Activated CD8-positive, alpha-beta T cell treated with anti-CD3 and anti-CD28 coated beads, Interleukin-2, amount 10 ng/mL, durations not matched to agents 7 days and 5 days (primary cell): ENCODE measurements at regions not wholly inside any gene's neighbourhood (a gene's known extent, or its start where the extent isn't known, plus 50 kb on each side); places are given as distances from the start of the nearest gene placed in this dataset.
"Not testable (repeated sequence)": the region's sequence is repeated elsewhere in the genome, so short reads cannot be mapped to it uniquely, and the experiment has no call there.

ENCODE experiments used
- ATAC-seq: fragments of 150-1000 bp; cut with Tn5 transposase; one replicate; pipeline ENCODE4 v1.10.0; 2021; ENCODE audit warnings: moderate library complexity
- CTCF ChIA-PET: fragments of 350-600 bp; sonication (Branson Sonifier 250); formaldehyde crosslinking; loops from one replicate; lab custom pipeline; 2021; ENCODE audit warnings: antibody characterized with exemption; lab: Charles Lee
- POLR2A ChIA-PET: fragments of 350-600 bp; sonication (Branson Sonifier 250); formaldehyde crosslinking; loops from one replicate; lab custom pipeline; 2021; ENCODE audit warnings: antibody characterized with exemption; lab: Charles Lee
- DNase-seq: peaks from one replicate; pipeline ENCODE4 v3.0.0-alpha.2; 2020
- H3K27ac Mint-ChIP-seq: one replicate; pipeline ENCODE4 v1.8.0; 2021; ENCODE audit warnings: mild to moderate bottlenecking, mixed read lengths
- H3K27me3 Mint-ChIP-seq: one replicate; pipeline ENCODE4 v1.8.0; 2021; ENCODE audit warnings: low read depth, mixed read lengths
- H3K36me3 Mint-ChIP-seq: one replicate; pipeline ENCODE4 v1.8.0; 2021; ENCODE audit warnings: low read depth, mixed read lengths
- H3K4me1 Mint-ChIP-seq: one replicate; pipeline ENCODE4 v1.8.0; 2021; ENCODE audit warnings: low read depth, mixed read lengths
- H3K4me3 Mint-ChIP-seq: one replicate; pipeline ENCODE4 v1.8.0; 2021; ENCODE audit warnings: mild to moderate bottlenecking, mixed read lengths
- H3K9me3 Mint-ChIP-seq: one replicate; pipeline ENCODE4 v1.8.0; 2022; ENCODE audit warnings: mixed read lengths; ENCODE audit not compliant: insufficient read depth

GRCh38 chr10:9024210-9024609, 969.7 kb downstream of the GATA3 start:
- Mint-ChIP-seq H3K36me3 (no peaks in the 10 kb centered on the region), H3K4me1 (peaks cover 9% of the 10 kb centered on the region), H3K27me3 (no peaks in the 10 kb centered on the region), H3K27ac (no peak overlapping the region), H3K9me3 (peaks cover 5% of the 10 kb centered on the region), H3K4me3 (no peak overlapping the region)
- POLR2A ChIA-PET = no interaction called here
- ATAC-seq (no peak), DNase-seq (no peak)
- CTCF ChIA-PET = no interaction called here

DNA sequence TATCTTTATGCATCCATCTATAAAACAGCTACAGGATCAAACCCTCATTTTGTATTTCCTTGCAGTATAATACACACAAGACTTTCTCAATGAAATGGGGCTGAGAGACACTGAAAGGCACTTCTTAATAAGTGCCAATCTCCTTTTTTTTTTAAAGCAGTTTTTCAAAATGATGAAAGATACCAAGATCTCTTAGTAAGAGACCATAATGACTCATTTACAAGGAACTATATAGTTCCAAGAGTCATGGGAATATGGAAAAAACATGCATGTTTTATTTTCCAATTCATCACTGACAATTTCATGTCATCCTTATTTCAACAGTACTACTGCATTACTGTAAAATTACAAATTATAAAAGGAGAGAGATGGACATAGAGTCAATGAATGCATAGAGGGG, 973.7 kb downstream of the GATA3 start:
- ChIA-PET CTCF (no interaction called here), POLR2A (no interaction called here)
- Mint-ChIP-seq H3K27ac (no peak overlapping the region), H3K4me3 (no peak overlapping the region), H3K27me3 (no peaks in the 10 kb centered on the region), H3K36me3 (no peaks in the 10 kb centered on the region), H3K9me3 (peaks cover 5% of the 10 kb centered on the region), H3K4me1 (peaks cover 7% of the 10 kb centered on the region)
- no peak for DNase-seq
- ATAC-seq = no peak

DNA sequence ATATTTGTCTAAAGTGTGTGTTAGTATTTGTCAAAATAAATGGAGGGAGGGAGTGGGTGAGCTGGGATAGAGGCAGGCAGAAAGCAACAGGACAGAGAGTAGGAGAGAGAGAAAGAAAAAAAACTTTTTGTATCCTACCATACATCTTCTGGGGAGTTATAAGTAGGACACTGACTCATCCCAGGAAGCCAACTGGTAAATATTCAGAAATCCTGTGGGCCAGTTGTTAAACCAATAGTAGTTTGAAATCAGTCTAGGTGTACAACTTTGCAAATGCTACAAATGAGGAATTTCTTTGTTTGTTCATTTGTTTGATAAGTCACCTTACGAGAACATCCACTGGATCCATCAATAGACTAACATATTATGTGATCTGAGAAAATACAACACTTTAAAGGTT, 980.9 kb downstream of the GATA3 start:
- H3K36me3 Mint-ChIP-seq = no peaks in the 10 kb centered on the region
- H3K27ac Mint-ChIP-seq = no peak overlapping the region
- no peaks in the 10 kb centered on the region for H3K27me3 Mint-ChIP-seq
- no peak for ATAC-seq
- no peak for DNase-seq
- H3K4me1 Mint-ChIP-seq = no peaks in the 10 kb centered on the region
- peaks cover 11% of the 10 kb centered on the region for H3K9me3 Mint-ChIP-seq
- ChIA-PET CTCF (no interaction called here), POLR2A (no interaction called here)
- no peak overlapping the region for H3K4me3 Mint-ChIP-seq

- Mint-ChIP-seq H3K27me3 (no peaks in the 10 kb centered on the region), H3K9me3 (peaks cover 11% of the 10 kb centered on the region), H3K4me1 (no peaks in the 10 kb centered on the region), H3K36me3 (no peaks in the 10 kb centered on the region), H3K27ac (no peak overlapping the region), H3K4me3 (no peak overlapping the region)
- ATAC-seq = no peak
- ChIA-PET POLR2A (no interaction called here), CTCF (interaction anchor here (1.2 kb wide), 1 partner anchor 10 kb away, joined by 3 read pairs; no protein-coding TSS in a partner anchor)
- DNase-seq = no peak
These were observed 982.3 kb downstream of the GATA3 start for GRCh38 chr10:9036711-9037204.

GRCh38 chr10:9038146-9038714, 983.7 kb downstream of the GATA3 start:
- DNase-seq (no peak), ATAC-seq (no peak)
- Mint-ChIP-seq H3K27ac (no peak overlapping the region), H3K9me3 (peaks cover 11% of the 10 kb centered on the region), H3K4me1 (no peaks in the 10 kb centered on the region), H3K4me3 (no peak overlapping the region), H3K27me3 (no peaks in the 10 kb centered on the region), H3K36me3 (no peaks in the 10 kb centered on the region)
- ChIA-PET CTCF (no interaction called here), POLR2A (no interaction called here)

GRCh38 chr10:9043466-9043865, 989.0 kb downstream of the GATA3 start:
- ChIA-PET CTCF (no interaction called here), POLR2A (no interaction called here)
- Mint-ChIP-seq H3K27ac (no peak overlapping the region), H3K4me3 (no peak overlapping the region), H3K36me3 (peaks cover 4% of the 10 kb centered on the region), H3K4me1 (no peaks in the 10 kb centered on the region), H3K9me3 (peaks cover 6% of the 10 kb centered on the region), H3K27me3 (no peaks in the 10 kb centered on the region)
- DNase-seq (no peak), ATAC-seq (no peak)

DNA sequence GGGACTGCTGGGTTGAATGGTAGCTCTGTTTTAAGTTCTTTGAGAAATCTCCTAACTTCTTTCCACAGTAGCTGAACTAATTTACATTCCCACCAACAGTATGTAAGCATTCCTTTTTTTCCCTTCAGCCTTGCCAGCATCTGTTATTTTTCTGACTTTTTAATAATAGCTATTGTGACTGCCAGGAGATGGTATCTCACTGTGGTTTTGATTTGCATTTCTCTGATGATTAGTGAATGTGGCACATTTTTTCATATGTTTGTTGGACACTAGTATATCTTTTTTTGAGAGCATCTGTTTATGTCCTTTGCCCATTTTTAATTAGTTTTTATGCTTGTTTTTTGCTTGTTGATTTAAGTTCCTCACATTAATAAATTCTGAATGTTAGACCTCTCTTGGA, 990.8 kb downstream of the GATA3 start:
- no peak for DNase-seq
- peaks cover 6% of the 10 kb centered on the region for H3K9me3 Mint-ChIP-seq
- no peak for ATAC-seq
- H3K4me1 Mint-ChIP-seq = no peaks in the 10 kb centered on the region
- H3K27ac Mint-ChIP-seq = no peak overlapping the region
- CTCF ChIA-PET = no interaction called here
- H3K4me3 Mint-ChIP-seq = no peak overlapping the region
- H3K36me3 Mint-ChIP-seq = peaks cover 4% of the 10 kb centered on the region
- no peaks in the 10 kb centered on the region for H3K27me3 Mint-ChIP-seq
- POLR2A ChIA-PET = no interaction called here

GRCh38 chr10:9051328-9051974, 997.0 kb downstream of the GATA3 start:
- DNase-seq = no peak
- ATAC-seq = no peak
- H3K27me3 Mint-ChIP-seq = no peaks in the 10 kb centered on the region
- H3K36me3 Mint-ChIP-seq = peaks cover 14% of the 10 kb centered on the region
- H3K9me3 Mint-ChIP-seq = peaks cover 17% of the 10 kb centered on the region
- CTCF ChIA-PET = no interaction called here
- H3K4me3 Mint-ChIP-seq = no peak overlapping the region
- H3K4me1 Mint-ChIP-seq = peaks cover 21% of the 10 kb centered on the region
- POLR2A ChIA-PET = no interaction called here
- H3K27ac Mint-ChIP-seq = peak overlapping the region; percentile 35

DNA sequence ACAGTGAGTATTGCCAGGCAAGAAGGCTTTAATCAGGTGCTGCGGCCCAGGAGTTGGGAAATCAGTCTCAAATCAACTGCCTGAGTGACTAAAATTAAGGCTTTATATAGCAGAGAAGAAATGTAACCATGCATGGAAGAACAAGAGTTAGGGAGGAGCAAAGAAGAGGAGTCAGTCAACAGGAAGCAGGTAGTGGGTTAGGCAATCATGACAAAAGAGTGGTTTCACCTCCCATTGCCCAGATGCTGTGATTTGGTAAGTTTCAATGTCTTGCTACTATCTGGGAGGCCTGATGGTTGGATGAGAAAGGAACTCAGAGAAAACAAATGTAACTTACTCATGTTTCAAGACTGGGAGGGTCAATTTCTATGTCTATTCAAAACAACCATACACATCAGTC, 998.3 kb downstream of the GATA3 start:
- no peak overlapping the region for H3K27ac Mint-ChIP-seq
- no peaks in the 10 kb centered on the region for H3K27me3 Mint-ChIP-seq
- CTCF ChIA-PET = no interaction called here
- H3K36me3 Mint-ChIP-seq = peaks cover 14% of the 10 kb centered on the region
- POLR2A ChIA-PET = no interaction called here
- H3K4me1 Mint-ChIP-seq = peaks cover 21% of the 10 kb centered on the region
- DNase-seq (no peak), ATAC-seq (peak; percentile 33)
- peaks cover 21% of the 10 kb centered on the region for H3K9me3 Mint-ChIP-seq
- H3K4me3 Mint-ChIP-seq = no peak overlapping the region

DNA sequence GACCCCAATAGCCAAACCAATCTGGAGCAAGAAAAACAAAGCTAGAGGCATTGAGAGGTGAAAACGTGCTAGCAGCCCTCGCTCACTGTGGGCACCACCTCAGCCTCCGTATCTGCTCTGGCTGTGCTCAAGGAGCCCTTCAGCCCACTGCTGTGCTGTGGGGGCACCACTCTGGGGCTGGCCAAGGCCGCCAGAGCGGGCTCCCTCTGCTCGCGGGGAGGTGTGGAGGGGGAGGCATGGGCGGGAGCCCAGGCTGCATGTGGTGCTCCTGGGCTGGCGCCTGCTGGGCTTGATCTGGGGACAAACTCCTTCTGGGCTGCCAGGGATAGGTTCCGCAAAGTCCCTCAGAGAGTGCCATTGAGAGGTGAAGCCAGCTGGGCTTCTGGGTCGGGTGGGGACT, 1002.0 kb downstream of the GATA3 start:
- H3K9me3 Mint-ChIP-seq = peaks cover 21% of the 10 kb centered on the region
- peaks cover 30% of the 10 kb centered on the region for H3K4me1 Mint-ChIP-seq
- H3K27ac Mint-ChIP-seq = no peak overlapping the region
- DNase-seq = no peak
- ChIA-PET POLR2A (no interaction called here), CTCF (no interaction called here)
- ATAC-seq = no peak
- H3K4me3 Mint-ChIP-seq = no peak overlapping the region
- H3K36me3 Mint-ChIP-seq = peaks cover 14% of the 10 kb centered on the region
- H3K27me3 Mint-ChIP-seq = no peaks in the 10 kb centered on the region

DNA sequence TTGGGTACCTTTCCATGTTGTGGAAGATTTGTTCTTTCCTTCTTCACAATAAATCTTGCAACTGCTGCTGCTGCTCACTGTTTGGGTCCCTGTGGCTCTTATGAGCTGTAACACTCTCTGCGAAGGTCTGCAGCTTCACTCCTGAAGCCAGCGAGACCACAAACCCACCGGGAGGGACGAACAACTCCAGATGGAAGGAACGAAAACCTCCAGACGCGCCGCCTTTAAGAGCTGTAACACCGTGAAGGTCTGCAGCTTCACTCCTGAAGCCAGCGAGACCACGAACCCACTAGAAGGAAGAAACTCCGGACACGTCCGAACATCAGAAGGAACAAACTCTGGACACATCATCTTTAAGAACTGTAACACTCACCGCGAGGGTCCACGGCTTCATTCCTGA, 1002.8 kb downstream of the GATA3 start:
- Mint-ChIP-seq H3K9me3 (peaks cover 20% of the 10 kb centered on the region), H3K36me3 (peaks cover 14% of the 10 kb centered on the region), H3K4me1 (peaks cover 25% of the 10 kb centered on the region)
- POLR2A ChIA-PET = interaction anchor here (0.6 kb wide), 1 partner anchor 1192 kb away, joined by 3 read pairs; no protein-coding TSS in a partner anchor
- ATAC-seq, CTCF ChIA-PET, H3K27ac Mint-ChIP-seq, DNase-seq, H3K4me3 Mint-ChIP-seq, H3K27me3 Mint-ChIP-seq: not testable (repeated sequence)

DNA sequence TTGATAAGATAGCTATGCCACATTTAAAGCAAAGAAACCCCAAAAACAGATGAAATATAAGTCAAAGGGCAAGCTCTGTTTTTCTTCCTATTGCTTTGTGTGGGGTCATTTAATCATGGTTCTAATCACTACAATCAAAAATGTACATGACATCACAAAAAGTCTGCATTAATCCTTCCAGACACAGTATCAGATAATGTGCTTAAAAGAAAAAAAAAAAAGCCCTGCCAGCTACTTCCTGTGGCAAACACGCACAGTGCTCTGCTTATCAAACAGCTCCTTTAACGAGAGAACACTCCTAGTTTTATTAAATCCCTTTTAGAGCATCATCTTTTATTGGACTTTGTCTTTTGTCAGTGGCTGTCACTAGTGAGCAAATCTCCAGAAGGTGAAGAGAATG, 1005.8 kb downstream of the GATA3 start:
- H3K27me3 Mint-ChIP-seq = no peaks in the 10 kb centered on the region
- H3K9me3 Mint-ChIP-seq = peaks cover 7% of the 10 kb centered on the region
- H3K4me1 Mint-ChIP-seq = peaks cover 14% of the 10 kb centered on the region
- H3K4me3 Mint-ChIP-seq = peak overlapping the region; percentile 25
- peak overlapping the region; percentile 66 for H3K27ac Mint-ChIP-seq
- peaks cover 3% of the 10 kb centered on the region for H3K36me3 Mint-ChIP-seq
- POLR2A ChIA-PET = no interaction called here
- CTCF ChIA-PET = interaction anchor here (0.9 to 1.4 kb wide), 3 partner anchors 11 to 149 kb away, joined by 4 read pairs; no protein-coding TSS in a partner anchor
- DNase-seq (no peak), ATAC-seq (no peak)
